GM23338 (cell line): ENCODE measurements at regions not wholly inside any gene's neighbourhood (a gene's known extent, or its start where the extent isn't known, plus 50 kb on each side); places are given as distances from the start of the nearest gene placed in this dataset.

ENCODE experiments used
- ATAC-seq: fragments of 200-7000 bp; cut with Tn5 transposase; 3 replicates; pipeline ENCODE4 v1.9.1; 2020
- DNase-seq: peaks from one replicate; pipeline ENCODE4 v3.0.0-alpha.2; 2015; ENCODE audit warnings: low spot score
- H2AFZ ChIP-seq: fragments of 200-600 bp; sonication (generic); 2 replicates; pipeline ENCODE4 v1.8.0; 2016; ENCODE audit warnings: antibody characterized with exemption, mild to moderate bottlenecking, moderate library complexity
- H3F3A ChIP-seq: fragments of 200-600 bp; sonication (generic); replicated peaks from 2 replicates; pipeline ENCODE4 v1.8.0; 2017; ENCODE audit warnings: antibody characterized with exemption, mixed run types, low read depth
- H3K27ac ChIP-seq: fragments of 200-600 bp; sonication (generic); 2 replicates; pipeline ENCODE4 v1.6.1; 2016; ENCODE audit warnings: low read depth
- H3K27me3 ChIP-seq: fragments of 200-600 bp; sonication (generic); 2 replicates; pipeline ENCODE4 v1.8.0; 2016; ENCODE audit warnings: mild to moderate bottlenecking, mixed run types, moderate library complexity; ENCODE audit not compliant: insufficient read depth
- H3K36me3 ChIP-seq: fragments of 200-600 bp; sonication (generic); 2 replicates; pipeline ENCODE4 v1.8.0; 2016; ENCODE audit warnings: mild to moderate bottlenecking; ENCODE audit not compliant: insufficient read depth
- H3K4me1 ChIP-seq: fragments of 200-600 bp; sonication (generic); 2 replicates; pipeline ENCODE4 v1.8.0; 2016; ENCODE audit warnings: mild to moderate bottlenecking, moderate library complexity; ENCODE audit not compliant: insufficient read depth
- H3K4me2 ChIP-seq: fragments of 200-600 bp; sonication (generic); 2 replicates; pipeline ENCODE4 v1.7.1; 2017; ENCODE audit warnings: mixed run types
- H3K4me3 ChIP-seq: fragments of 200-600 bp; sonication (generic); 2 replicates; pipeline ENCODE4 v1.6.1; 2016; ENCODE audit warnings: mixed run types
- H3K79me2 ChIP-seq: fragments of 200-600 bp; sonication (generic); replicated peaks from 2 replicates; pipeline ENCODE4 v1.8.0; 2017; ENCODE audit warnings: mild to moderate bottlenecking; ENCODE audit not compliant: insufficient read depth
- H3K9me2 ChIP-seq: fragments of 200-600 bp; sonication (generic); 2 replicates; pipeline ENCODE4 v1.8.0; 2017; ENCODE audit not compliant: insufficient read depth
- H4K20me1 ChIP-seq: fragments of 200-600 bp; sonication (generic); replicated peaks from 2 replicates; pipeline ENCODE4 v1.8.0; 2017; ENCODE audit warnings: mild to moderate bottlenecking; ENCODE audit not compliant: insufficient read depth
- H3K27ac Mint-ChIP-seq: 2 replicates; pipeline ENCODE4 v1.8.0; 2020; ENCODE audit warnings: inconsistent platforms, mild to moderate bottlenecking, moderate library complexity, mixed read lengths
- H3K27me3 Mint-ChIP-seq: 3 replicates; pipeline ENCODE4 v1.8.0; 2022; ENCODE audit warnings: low read depth, mild to moderate bottlenecking, moderate library complexity, mixed read lengths, inconsistent platforms; ENCODE audit not compliant: insufficient read depth, poor library complexity
- H3K36me3 Mint-ChIP-seq: 3 replicates; pipeline ENCODE4 v1.8.0; 2021; ENCODE audit warnings: low read depth, mild to moderate bottlenecking, inconsistent platforms, moderate library complexity, mixed read lengths
- H3K4me1 Mint-ChIP-seq: 3 replicates; pipeline ENCODE4 v1.8.0; 2020; ENCODE audit warnings: mild to moderate bottlenecking, inconsistent platforms, mixed read lengths
- H3K4me3 Mint-ChIP-seq: 3 replicates; pipeline ENCODE4 v1.8.0; 2021; ENCODE audit warnings: moderate library complexity, mild to moderate bottlenecking, inconsistent platforms, mixed read lengths
- H3K9me3 Mint-ChIP-seq: 3 replicates; pipeline ENCODE4 v1.8.0; 2020; ENCODE audit warnings: moderate library complexity, mild to moderate bottlenecking, inconsistent platforms, mixed read lengths
- CREB1 ChIP-seq: fragments of 250-450 bp; sonication (Bioruptor Pico); IDR thresholded peaks from 2 replicates; pipeline ENCODE4 v1.5.0; 2020; ENCODE audit warnings: low read depth, mild to moderate bottlenecking, moderate library complexity
- ETS1 ChIP-seq: IDR thresholded peaks from 2 replicates; pipeline ENCODE4 v1.6.1; 2016; ENCODE audit warnings: antibody characterized with exemption
- EZH2phosphoT487 ChIP-seq: fragments of 200-600 bp; sonication (generic); IDR thresholded peaks from one replicate; pipeline ENCODE4 v1.8.1; 2018; ENCODE audit warnings: antibody characterized with exemption; ENCODE audit not compliant: unreplicated experiment
- NANOG ChIP-seq: IDR thresholded peaks from 2 replicates; pipeline ENCODE4 v1.6.1; 2016; ENCODE audit warnings: antibody characterized with exemption, borderline replicate concordance
- POLR2AphosphoS5 ChIP-seq: IDR thresholded peaks from 2 replicates; pipeline ENCODE4 v1.6.1; 2016; ENCODE audit warnings: antibody characterized with exemption, low read depth
- REST ChIP-seq: IDR thresholded peaks from one replicate; pipeline ENCODE4 v1.6.1; 2018; ENCODE audit warnings: antibody characterized with exemption; ENCODE audit not compliant: unreplicated experiment
- ZNF331 ChIP-seq: fragments of 250-450 bp; sonication (Bioruptor Pico); IDR thresholded peaks from 2 replicates; pipeline ENCODE4 v1.5.0; 2020; ENCODE audit warnings: low read depth, mild to moderate bottlenecking, moderate library complexity
- TF ChIP-seq, protein P1 (sequence below), 2 experiments: fragments of 200-600 bp in 1 of 2; sonication (generic) in 1 of 2; conservative IDR thresholded peaks; 2 replicates each; pipeline versions ENCODE4 v1.5.1 to v1.6.1; 2016 to 2017; ENCODE audit warnings: antibody characterized with exemption in 2 of 2, low read depth in 2 of 2, mild to moderate bottlenecking in 2 of 2, moderate library complexity in 1 of 2

GRCh38 chr2:16142383-16143361, 202.3 kb downstream of the MYCN start (continued):
- TF ChIP-seq ETS1, result no peak
- no peak for TF ChIP-seq POLR2AphosphoS5
- TF ChIP-seq ZNF331 (CRISPR knock-in tag), result no peak
- no peak for TF ChIP-seq CREB1 (CRISPR knock-in tag)
- TF ChIP-seq EZH2phosphoT487, result no peak

DNA sequence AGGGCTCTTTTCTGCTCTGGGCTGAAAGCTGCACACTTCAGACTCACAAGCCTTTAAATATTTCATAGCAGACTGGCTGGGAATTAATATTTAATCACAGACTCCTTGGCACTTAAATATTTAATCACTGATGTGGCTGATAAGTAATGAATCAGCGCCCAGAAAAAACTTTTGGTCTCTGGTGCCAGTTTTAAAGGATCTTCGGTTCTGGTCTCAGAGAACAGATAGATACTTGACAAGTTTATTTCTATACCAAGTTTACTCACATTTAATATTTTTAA, 201.2 kb downstream of the MYCN start:
- no peaks in the 10 kb centered on the region for H3K36me3 Mint-ChIP-seq
- H2AFZ ChIP-seq, result no peak overlapping the region
- peaks cover 8% of the 10 kb centered on the region; the same call in 1 of the 2 replicates for H3K4me1 ChIP-seq
- no peak overlapping the region for H3K27ac Mint-ChIP-seq
- no peak overlapping the region for H3K4me3 Mint-ChIP-seq
- ATAC-seq, result no peak
- H3K4me3 ChIP-seq, result no peak overlapping the region
- H3K9me2 ChIP-seq, result peaks cover 33% of the 10 kb centered on the region
- no peaks in the 10 kb centered on the region for H3F3A ChIP-seq
- peaks cover 2% of the 10 kb centered on the region; the same call in 2 of the 3 replicates for H3K9me3 Mint-ChIP-seq
- H3K79me2 ChIP-seq, result no peaks in the 10 kb centered on the region
- H4K20me1 ChIP-seq, result no peaks in the 10 kb centered on the region
- no peak overlapping the region for H3K27ac ChIP-seq
- peaks cover 8% of the 10 kb centered on the region for H3K4me1 Mint-ChIP-seq
- no peaks in the 10 kb centered on the region for H3K27me3 Mint-ChIP-seq
- H3K36me3 ChIP-seq, result no peaks in the 10 kb centered on the region
- no peaks in the 10 kb centered on the region for H3K27me3 ChIP-seq
- TF ChIP-seq EZH2phosphoT487 (no peak), REST (no peak), NANOG (no peak)
- TF ChIP-seq, protein P1, sequence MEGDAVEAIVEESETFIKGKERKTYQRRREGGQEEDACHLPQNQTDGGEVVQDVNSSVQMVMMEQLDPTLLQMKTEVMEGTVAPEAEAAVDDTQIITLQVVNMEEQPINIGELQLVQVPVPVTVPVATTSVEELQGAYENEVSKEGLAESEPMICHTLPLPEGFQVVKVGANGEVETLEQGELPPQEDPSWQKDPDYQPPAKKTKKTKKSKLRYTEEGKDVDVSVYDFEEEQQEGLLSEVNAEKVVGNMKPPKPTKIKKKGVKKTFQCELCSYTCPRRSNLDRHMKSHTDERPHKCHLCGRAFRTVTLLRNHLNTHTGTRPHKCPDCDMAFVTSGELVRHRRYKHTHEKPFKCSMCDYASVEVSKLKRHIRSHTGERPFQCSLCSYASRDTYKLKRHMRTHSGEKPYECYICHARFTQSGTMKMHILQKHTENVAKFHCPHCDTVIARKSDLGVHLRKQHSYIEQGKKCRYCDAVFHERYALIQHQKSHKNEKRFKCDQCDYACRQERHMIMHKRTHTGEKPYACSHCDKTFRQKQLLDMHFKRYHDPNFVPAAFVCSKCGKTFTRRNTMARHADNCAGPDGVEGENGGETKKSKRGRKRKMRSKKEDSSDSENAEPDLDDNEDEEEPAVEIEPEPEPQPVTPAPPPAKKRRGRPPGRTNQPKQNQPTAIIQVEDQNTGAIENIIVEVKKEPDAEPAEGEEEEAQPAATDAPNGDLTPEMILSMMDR (conservative IDR thresholded peaks at IDR 0.05; ENCODE audit: low read depth in 2 of 2), result no peak
- DNase-seq, result no peak
- no peak overlapping the region for H3K4me2 ChIP-seq
